ENCODE measurements at regions not wholly inside any gene's neighbourhood (a gene's known extent, or its start where the extent isn't known, plus 50 kb on each side); places are given as distances from the start of the nearest gene placed in this dataset.

DNA sequence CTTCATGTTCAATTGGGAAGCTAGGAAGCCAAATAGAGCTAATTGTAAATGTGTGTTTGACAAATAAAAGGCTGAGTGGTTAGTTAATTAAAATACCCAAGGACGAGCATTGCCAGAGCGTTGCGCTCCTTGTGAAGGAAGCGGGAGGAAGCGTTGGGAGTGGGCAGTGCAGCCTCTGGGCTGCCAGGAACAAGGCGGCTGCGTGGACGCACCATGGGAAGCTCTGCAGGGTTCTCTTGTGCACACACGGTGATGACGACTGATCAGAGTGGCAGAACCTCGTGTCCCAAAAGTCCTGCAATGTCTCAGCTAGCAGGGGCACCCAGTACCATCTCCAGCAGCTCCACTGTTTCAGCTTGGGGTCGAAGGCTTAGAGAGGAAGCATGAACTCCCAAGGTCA, 546.6 kb upstream of the TMEM132C start:
- no peak for DNase-seq (ENCODE audit: low read depth, low spot score)

DNA sequence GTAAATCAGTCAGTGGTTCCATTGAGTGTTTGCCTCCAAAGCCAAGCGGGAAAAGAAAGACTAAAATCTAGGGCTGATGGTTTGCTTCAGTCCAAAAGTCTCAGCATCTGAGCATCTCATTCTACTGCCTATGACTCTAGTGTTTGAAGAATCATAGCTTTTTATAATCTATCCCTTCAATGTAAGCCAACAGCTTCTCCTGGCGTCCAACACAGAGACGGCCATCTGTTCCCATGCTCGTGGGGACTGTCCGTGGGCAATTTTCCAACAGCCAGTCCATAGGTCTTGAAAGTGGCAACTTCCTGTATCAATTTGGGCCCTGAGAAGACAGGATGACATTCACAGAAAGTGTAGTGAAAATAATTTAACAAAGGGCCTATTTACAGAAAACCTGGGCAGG, 544.4 kb upstream of the TMEM132C start:
- no peak for DNase-seq (ENCODE audit: low read depth, low spot score)

DNA sequence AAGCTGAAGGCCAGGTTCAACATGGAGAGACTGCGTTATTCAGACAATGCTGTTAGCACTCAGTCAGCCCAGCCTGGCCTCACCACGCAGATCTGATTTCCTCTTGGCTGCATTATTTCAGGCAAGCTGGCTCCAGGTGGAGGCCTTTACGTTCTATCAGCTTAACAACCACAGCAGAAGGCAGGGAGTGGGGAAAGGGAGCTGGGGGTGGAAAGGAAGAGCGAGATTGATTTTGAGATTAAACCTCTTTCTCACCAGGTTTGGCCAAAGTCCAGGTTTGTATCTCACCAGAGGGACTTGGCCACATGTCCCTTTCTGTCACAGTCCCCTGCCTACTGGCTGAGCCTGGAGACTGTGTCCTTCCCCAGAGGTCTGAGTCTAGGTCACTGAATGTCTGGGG, 543.7 kb upstream of the TMEM132C start:
- no peak for DNase-seq (ENCODE audit: low read depth, low spot score)

DNA sequence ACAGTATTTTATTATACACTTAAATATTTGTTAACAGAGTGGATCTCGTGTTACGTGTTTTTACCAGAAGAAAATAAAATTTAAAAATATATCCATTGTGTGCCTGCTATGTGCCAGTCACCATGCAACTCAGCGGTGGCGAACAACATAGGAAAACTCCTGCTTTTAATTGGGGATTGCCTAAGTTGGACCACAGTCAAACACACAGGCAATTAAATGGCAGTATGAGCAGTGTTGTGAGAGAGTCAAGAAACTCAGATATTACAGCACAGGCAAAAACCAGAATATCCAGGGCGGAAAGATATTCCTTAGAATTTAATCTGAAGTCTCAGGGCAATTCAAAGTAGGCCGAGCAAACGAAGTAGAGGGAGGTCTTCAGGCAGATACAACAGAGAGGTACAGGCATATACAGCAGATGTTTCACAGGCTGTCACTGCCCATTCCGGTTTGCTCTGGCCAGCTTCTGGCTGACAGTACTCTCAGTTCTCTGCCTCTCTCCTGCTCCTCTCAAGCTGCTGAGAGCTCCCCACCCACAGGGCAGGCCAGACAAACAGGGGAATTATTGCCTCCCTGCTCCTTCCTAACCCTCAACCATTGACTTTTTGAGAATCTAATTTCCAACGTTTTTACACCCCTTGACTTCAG, 540.2 kb upstream of the TMEM132C start:
- no peak for DNase-seq (ENCODE audit: low read depth, low spot score)

DNA sequence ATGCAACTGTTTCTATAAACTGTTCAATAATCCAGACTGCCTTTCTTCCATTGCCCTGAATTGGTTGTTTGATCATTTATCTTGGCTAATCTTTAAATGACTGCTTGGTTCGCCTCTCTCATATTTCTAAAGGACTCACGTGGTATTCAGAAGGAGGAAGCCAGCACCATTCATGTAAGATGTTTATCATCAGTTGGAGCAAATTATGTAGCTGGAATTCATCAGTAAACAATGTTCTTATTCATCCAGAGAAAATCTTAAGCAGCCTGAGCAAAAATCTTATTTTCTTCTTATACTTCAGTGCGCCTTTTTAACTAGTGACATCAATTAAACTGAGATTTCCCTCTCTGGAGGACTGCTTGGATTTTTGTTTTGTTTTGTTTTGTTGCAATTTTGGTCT, 538.7 kb upstream of the TMEM132C start:
- DNase-seq (ENCODE audit: low read depth, low spot score), result no peak

DNA sequence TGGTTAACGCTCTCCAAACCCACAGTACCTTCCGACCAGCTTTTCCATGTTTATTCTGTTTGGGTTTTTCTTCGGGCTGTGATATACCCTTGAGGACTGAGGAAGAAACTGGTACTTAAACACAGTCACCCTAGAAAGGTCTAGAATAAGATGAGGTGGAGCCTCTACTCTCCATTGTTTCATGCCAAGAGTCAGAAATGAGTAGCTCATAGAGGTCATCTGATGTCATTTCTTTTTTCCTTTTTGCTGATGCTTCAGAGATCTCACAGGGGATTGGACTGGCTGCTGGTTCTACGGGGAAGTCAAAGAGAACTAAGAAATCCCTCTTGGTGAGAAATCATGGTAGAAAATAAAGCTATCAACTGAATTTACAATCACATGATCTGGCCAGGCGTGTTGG, 538.2 kb upstream of the TMEM132C start:
- no peak for DNase-seq (ENCODE audit: low read depth, low spot score)

DNA sequence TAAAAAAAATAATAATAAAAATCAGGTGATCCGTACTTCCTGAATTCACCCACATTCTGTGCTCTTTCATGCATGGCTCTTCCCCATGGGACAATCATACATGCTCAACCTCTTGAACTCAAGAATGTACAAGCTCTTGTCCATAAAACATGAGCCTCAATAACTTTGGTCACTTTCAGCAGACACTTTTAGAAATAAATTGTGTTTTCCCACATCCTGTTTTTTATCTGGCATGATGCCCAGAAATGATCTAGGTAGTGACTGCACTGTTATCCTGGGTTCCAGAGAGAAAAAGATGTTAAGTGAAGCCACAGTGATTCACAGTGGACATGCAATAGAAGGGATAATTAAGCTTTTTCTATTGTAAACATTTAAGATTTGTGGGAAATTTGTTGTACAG, 537.6 kb upstream of the TMEM132C start:
- peak; percentile 41 for DNase-seq (ENCODE audit: low read depth, low spot score)

DNA sequence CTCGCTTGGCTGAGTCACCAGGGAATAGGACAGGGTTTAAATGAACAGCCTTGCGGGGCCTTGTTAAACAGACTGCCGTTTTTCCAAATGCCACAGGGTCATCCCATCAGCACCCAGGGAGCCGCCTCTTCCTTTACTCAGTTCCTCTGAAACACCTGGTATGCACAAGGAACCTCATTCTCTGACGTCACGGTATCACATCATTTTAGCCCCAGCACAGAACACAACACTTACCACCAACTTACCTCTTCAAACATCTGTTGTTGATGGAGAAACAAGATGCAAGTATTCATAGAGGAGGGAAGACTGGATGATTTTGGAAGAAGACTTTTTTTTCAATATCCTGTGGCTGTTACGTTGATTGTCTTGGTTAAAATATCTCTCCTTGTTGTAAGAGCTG, 535.3 kb upstream of the TMEM132C start:
- DNase-seq (ENCODE audit: low read depth, low spot score), result no peak

DNA sequence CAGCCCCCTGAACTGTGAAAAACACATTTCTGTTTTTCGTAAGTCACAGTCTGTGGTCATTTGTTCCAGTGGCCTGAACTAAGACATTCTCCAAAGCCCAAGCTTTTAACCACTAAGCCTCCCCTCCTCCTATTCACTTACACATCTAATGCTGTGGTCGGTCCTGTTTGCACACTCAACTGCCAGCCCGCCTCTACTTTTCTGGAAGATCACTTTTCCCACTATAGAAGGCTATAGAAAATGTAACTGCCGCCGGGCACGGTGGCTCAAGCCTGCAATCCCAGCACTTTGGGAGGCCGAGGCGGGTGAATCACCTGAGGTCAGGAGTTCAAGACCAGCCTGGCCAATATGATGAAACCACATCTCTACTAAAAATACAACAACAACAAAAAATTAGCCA, 524.7 kb upstream of the TMEM132C start:
- peak; percentile 54 for DNase-seq (ENCODE audit: low read depth, low spot score)

DNA sequence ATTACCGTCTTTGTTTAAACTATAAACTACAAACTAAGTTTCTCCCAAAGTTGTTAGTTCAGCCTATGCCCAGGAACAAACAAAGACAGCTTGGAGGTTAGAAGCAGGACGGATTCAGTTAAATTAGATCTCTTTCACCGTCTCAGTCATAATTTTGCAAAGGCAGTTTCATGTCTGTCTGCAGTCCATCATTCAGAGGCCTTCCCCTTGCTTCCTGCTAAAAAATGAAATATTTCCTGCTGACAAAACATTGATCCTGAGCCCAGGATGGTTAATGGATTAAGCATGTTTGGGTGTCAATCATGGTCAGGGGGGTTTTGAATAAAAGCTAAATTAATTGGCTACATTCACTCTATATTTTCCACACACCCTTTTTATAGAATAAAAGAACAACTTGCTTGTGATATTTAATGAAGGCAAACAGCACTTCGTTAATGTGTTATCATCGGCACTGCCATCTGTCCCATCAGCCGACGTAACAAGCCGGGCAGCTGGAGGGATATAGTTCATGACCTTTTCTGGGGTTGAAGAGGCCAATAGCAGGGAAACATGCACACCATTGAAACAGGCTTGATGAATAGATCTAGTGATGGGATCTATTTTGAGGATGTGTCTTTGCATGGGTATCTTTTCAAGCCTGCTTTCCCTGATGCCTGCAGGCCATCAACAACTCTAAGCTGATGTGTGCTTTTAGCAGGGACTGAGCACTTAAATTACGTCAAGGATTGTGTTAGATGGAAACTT, 521.3 kb upstream of the TMEM132C start:
- no peak for DNase-seq (ENCODE audit: low read depth, low spot score)

DNA sequence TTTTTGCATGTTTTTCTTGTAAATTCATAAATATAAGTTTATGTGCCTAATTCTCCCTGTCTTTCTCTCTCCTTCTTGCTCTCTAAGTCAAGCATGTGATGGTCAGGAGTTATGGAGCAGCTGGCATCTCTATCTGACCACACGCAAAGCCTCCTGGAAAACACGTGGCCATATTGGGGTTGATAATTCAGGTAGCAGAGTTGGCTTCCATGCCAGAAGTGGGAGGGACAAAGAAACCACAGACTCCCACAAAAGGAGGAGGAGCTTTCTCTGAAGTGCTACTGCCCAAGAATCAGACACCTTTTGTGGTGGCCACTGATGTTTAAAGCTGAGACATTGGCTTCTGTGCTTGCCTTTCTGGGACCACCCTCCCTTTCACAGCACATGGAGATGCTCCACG, 517.6 kb upstream of the TMEM132C start:
- DNase-seq (ENCODE audit: low read depth, low spot score), result no peak

DNA sequence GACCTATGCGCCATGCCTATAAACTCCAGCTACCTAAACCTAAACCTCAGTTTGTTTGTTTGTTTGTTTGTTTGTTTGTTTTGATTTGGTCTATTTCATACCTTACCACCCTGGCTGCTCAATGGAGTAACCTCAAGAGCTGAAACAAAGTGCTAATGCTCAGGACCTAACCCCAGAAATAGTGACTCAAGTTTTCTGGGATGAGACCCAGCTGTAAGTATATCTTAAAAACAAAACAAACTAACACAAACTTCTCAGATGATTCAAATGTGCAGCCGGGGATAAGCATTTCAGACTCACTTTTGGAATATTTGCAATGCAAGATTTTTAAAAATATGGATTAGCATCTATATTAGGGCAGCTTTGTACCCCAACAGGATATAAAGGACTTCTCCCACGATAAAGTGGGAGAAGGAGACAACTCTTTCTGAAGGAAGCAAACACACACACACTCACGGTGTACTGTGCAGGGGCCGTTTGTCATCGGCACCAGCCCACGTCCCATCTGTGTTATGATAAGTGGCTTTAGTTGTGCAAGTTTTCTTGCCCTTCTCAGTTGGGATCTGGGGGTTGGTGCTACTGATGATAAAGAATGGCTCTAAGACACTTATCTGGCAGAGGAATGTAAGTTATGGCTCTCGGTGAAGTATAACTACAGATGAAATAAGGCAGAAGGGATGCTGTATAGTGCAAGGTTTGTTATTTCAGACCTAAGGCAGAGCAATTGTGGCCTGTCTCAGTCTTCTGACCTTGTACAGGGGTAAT, 516.7 kb upstream of the TMEM132C start:
- DNase-seq (ENCODE audit: low read depth, low spot score), result peak; percentile 28

DNA sequence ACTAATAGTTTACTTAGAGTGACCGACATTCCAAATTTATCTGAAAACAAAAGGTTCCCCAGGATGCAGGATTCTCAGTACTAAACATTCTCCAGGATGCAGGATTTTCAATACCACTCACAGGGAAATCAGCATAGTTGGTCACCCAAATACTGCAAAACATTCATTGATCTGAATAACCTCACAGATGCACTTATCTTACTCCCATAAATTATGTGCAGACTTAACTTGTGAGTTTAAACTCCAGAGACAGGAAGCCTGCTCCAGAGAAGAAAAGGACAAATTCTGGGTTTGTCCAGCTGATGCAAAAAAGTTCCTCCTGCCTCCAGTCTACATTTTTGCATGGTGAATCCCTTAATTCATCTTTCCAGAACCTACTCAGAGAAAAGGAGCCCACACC, 514.2 kb upstream of the TMEM132C start:
- peak; percentile 7 for DNase-seq (ENCODE audit: low read depth, low spot score)

DNA sequence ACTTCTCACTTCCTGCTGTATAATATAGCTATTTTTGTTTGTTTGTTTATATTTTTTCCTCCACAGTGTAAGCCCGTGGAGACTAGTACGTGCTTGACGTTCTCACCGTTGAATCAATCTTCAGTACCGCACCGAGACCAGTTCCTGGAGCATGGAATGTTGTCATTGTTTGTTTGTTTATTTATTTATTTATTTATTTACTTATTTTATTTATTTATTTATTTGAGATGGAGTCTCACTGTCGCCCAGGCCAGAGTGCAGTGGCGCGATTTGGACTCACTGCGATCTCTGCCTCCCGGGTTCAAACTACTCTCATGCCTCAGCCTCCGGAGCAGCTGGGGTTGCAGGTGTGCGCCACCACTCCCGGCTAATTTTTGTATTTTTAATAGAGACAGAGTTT, 506.6 kb upstream of the TMEM132C start:
- no peak for DNase-seq (ENCODE audit: low read depth, low spot score)

DNA sequence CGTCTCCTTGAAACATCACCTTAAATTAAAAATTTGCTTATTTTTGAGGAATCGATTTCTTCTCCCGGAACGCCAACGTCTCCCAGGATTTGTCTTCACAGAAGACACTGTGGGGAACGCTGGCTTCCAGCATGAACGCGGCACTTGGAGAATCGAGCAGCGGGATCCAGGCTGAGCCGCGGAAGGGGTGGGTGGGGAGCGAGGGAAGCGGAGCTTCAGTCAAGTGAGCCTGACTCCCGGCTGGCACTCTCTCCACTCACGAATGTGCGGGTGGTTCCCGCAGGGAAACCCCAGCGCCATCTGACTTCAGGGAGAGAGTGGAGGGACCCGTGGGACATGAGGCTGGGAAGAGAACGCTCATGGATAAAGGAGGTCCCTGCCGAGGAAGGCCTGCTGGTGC, 506.0 kb upstream of the TMEM132C start:
- DNase-seq (ENCODE audit: low read depth, low spot score), result no peak

DNA sequence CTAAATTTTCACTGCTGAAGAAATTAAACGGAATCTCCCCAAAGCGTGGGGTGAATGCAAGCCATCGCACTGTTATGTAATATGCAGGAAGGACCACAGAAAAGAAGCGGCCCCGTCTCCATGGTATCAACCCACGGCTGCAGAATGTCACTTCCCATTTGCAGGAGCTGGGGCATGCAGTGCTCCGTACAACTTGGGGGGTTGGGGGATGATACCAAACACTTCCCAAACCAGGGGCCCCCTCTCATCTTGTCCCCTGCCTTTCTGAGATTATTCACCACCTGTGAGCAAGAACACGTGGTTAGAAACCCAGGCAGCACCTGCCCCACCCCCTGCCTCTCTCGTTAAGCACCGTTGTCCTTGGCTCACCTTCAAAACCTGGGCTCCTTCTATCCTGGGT, 505.1 kb upstream of the TMEM132C start:
- no peak for DNase-seq (ENCODE audit: low read depth, low spot score)

DNA sequence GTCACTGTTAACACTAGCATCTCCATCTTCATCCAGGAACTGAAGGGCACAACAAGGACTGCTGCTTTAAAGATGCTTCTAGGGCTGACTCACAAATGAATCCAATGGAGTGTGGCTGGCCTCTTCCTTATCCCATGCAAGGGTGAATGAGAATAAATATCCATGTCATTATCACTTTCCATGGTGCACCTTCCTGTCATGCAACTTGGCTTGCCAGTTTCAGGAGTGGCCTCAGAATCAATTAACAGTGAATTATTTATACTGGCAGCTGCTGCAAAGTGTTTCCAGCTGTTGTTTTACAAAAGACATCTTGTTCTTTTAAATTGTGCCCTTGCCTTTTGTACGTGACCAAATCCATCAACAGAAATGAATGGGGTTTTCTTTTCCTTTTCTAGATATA, 499.3 kb upstream of the TMEM132C start:
- DNase-seq (ENCODE audit: low read depth, low spot score), result no peak

DNA sequence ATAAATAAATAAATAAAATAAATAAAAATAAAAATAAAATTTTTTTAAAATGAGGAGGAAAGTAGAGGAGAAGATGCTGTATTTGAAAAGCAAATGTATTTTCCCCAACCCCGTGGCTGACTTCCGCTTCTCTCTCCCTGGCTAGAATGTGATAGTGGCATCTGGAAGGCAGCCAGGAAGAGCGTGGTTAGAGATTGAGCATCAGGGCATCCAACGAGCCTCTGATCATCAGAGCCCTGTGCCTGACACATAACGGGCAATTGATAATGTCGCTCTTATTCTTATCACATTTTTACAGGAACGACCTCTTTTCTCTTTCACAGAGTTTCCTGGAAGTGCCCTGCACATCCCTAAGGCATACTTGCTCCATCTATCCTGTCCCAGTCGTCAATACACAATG, 496.9 kb upstream of the TMEM132C start:
- no peak for DNase-seq (ENCODE audit: low read depth, low spot score)

DNA sequence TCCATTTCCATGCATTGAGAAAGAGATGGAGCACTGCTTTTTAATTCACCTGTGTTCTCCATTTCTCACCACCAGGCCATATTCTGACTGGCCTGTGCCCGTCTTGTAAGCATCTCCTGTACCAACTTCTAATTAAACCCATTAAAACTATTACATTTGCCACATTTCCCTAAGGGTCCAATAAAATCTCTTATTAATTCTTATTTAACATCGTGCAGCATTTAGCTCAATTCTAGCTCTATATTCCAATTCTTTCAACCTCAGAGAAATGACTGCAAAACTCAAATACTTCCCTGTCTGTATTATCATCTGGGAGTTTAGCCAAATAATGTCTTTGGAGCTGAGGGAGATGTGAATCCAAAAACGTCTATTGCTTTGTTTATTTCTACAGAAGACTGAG, 495.4 kb upstream of the TMEM132C start:
- DNase-seq (ENCODE audit: low read depth, low spot score), result no peak

DNA sequence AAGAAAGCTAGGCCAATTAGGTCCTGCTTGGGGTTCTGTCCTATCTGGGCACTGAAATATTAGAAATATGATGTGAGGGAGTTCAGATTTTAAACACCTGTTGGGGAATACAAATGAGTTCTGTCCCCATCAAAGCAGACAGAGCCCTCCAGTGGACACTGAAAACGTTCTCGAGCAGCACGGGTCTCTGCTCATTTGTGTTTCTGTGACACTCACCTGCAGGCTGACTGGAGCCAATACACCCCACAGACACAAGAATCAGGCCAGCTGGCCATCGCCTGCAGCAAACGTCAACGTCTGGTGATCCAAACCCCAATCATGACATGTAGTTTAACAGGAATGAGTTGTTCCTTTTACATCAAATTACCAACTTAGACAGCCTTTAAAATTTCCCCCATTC, 493.4 kb upstream of the TMEM132C start:
- DNase-seq (ENCODE audit: low read depth, low spot score), result no peak

DNA sequence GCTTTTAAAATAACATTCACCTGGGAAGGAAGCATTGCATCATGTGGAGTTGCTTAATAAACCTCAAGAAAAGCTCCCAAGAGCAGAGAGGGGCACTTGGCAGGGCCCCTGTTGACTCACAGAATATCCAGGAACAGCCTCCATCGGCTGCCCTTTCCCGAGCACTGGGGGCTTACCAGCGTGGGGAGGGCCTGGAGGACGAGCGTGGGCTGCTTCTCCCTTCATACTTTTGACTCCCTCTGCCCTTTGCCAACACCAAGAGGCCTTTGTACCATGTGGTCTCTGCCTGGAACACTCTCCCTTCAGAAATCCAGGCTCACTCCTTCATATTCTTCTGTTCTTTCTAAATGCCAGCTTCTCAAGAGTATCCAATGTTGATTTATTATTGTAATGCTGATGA, 492.1 kb upstream of the TMEM132C start:
- DNase-seq (ENCODE audit: low read depth, low spot score), result no peak

DNA sequence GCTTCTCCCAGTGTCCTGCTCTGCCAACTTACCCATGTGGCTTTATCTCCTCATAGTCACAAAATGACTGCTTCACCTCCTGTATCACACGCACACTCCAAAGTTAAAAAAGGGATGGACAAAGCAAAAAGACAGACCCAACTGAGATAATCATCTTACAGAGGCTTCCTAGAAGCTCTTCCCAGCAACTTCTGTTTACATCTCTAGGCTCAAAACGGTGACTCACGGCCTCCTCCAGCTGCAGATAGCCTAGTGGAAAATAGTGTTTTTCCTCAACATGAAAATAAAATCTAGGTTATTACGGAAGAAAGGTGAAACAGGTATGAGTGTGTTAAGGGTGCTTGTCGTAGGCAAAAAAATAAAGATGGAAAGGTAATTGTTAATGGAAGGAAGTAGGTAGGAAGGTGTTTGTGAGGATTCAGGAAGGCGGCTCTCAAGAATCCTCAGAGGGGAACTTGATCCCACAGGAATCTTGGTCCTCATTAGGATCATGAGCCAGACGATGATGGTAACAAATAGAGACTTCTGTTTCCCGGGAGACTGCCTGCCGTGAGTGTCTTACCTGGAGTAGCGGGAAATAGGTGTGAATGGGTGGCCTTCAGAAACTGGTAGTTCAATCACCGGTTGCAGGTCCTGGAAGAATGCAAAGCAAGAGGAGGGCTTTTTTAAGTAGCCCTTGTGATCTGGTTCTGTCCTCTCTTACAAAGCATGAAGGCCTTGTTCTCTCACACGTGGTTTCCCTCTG, 487.5 kb upstream of the TMEM132C start:
- DNase-seq (ENCODE audit: low read depth, low spot score), result no peak
